GM12875 (cell line): ENCODE measurements at regions not wholly inside any gene's neighbourhood (a gene's known extent, or its start where the extent isn't known, plus 50 kb on each side); places are given as distances from the start of the nearest gene placed in this dataset.

Experiments
- H3K4me3 ChIP-seq: one replicate; pipeline ENCODE4 v1.5.1; 2011; ENCODE audit warnings: low read depth, low read length, control low read depth
- TF ChIP-seq, protein P1 (sequence below): IDR thresholded peaks from 2 replicates; pipeline ENCODE4 v1.5.1; 2011; ENCODE audit warnings: low read depth, mild to moderate bottlenecking, control low read depth, inconsistent platforms, low read length, moderate library complexity, borderline replicate concordance; ENCODE audit not compliant: insufficient read depth

DNA sequence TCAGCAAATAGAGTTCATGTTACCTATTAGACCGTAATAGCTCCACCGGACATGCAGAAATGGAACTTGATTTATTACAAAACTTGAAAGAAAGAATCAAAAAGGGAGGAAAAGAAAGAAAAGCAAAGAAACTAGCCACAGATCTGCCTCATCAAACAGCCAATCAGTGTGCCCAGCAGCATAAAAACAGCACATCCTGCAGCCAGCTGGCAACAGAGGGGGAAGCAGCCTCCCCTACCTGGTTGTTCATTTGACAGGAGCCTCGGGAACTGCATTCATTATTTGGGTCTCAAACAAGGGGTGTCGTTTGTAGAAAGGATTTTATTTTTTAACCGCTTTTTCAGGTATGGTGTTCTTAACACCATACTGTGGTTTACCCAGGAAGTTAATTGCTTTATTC is 181.5 kb upstream of the TOPAZ1 start:
- no peak overlapping the region for H3K4me3 ChIP-seq
- TF ChIP-seq, protein P1, sequence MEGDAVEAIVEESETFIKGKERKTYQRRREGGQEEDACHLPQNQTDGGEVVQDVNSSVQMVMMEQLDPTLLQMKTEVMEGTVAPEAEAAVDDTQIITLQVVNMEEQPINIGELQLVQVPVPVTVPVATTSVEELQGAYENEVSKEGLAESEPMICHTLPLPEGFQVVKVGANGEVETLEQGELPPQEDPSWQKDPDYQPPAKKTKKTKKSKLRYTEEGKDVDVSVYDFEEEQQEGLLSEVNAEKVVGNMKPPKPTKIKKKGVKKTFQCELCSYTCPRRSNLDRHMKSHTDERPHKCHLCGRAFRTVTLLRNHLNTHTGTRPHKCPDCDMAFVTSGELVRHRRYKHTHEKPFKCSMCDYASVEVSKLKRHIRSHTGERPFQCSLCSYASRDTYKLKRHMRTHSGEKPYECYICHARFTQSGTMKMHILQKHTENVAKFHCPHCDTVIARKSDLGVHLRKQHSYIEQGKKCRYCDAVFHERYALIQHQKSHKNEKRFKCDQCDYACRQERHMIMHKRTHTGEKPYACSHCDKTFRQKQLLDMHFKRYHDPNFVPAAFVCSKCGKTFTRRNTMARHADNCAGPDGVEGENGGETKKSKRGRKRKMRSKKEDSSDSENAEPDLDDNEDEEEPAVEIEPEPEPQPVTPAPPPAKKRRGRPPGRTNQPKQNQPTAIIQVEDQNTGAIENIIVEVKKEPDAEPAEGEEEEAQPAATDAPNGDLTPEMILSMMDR, result no peak

DNA sequence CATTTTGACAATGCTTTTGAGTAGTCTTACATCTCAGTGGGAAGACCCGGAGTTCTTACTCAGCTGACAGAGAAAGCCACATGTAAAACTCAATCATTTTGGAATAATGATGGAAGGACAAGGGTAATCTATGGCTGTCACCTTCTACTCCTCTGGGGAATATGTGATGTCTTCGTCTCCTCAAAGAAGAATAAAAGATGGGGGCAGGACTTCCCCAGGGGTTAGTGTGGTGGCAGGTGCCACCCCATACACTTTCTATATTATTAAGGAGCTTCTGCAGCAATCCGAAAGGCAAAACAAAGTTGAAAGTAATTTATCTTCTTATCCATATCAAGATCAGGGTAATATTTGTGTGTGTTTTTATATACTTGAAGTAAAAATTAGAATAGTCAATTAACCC is 180.4 kb upstream of the TOPAZ1 start:
- no peak overlapping the region for H3K4me3 ChIP-seq
- TF ChIP-seq, protein P1, result no peak

DNA sequence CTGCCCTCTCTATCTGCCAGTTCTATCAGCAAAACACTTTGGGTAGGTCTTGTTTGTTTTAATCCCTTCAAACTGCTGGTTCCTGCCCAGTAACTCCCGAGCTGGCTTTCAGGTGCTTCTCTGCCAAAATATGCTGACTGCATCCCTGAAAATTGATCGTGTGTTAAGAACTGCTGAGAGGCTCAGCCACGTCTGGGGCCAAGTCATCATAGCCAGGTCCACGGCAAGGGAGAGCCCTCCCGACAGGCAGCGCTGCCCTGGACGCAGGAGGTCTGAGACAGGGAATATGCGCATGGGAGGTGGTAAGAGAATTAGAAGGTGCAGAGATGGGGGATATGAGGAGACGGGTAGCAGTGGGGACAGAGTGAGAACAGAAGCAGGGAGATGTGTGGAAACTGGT is 179.7 kb upstream of the TOPAZ1 start:
- H3K4me3 ChIP-seq, result no peak overlapping the region
- TF ChIP-seq, protein P1, result no peak

DNA sequence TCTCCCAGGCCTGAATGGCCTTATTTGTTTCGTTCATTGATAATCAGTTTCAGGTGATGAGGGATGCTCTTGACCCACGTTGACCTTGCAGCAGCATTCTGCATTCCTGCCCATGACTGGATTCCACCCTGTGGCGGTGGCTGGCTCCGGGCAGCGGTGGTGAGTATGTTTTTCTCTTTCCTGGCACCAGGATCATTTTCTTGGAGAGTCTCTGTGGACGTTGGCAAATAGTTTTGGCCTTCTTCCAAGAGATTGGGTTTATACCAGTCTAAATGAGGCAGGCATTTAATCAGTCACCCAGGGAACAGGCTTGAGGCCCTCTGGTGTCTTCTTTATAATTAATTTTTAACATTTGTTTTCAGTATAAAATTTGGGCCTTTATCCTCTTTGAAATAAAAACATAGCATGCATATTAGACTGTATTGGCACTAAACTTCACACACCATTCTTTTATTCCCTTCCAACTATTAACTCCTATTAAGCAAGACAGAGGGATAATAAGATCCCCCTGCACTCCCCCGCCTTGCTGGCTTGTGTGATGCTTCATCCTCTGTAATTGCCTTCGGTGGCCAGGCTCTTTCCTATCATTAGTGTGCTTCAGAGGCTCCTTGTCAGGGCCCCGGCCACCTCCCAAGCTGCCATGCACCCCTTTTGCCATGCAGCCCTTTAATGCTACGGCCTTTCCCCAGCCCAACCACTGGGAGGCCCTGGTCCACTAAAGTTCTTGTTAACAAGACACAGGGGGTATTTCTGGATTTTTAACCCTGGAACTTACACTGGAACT is 176.2 kb upstream of the TOPAZ1 start:
- H3K4me3 ChIP-seq, result no peak overlapping the region
- TF ChIP-seq, protein P1, result no peak

DNA sequence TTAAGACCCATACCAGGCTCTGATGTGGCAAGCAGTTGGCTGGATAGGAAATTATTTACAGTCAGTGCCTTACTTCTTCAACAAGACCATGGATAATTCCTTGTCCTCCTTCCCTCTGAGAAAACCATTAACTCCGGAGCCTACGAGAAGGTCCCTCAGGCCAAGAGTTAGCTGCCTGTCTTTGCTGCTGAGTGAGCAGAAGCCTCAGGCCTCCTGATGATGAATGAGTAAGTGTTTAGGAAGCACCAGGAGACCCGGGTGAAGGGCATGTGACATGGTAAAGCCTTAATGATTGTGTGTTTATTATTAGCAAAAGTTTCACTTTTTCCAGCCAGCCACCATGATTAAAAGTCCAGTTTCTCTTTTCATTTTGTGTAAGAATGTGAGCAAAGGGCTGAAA is 174.9 kb upstream of the TOPAZ1 start:
- TF ChIP-seq, protein P1, result no peak
- H3K4me3 ChIP-seq, result no peak overlapping the region

DNA sequence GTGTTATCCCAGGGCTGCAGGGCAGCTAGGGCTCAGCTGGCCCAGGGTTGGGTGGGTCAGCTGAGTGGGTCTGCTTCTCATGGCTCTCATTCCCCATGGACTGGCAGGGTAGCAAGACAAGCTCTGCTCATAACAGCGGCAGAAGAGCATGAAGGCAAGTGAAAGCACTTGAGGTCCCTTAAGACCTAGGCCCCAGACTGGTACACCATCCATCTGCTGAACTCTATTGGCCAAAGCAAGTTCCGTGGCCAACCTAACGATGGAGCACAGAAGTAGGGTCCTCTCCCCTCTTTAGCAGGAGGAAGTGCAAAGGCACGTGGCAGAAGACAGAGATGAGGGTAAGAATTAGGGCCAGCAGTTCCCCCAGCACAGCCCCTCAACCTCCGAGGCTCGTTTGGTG is 174.3 kb upstream of the TOPAZ1 start:
- no peak overlapping the region for H3K4me3 ChIP-seq
- TF ChIP-seq, protein P1, result no peak

DNA sequence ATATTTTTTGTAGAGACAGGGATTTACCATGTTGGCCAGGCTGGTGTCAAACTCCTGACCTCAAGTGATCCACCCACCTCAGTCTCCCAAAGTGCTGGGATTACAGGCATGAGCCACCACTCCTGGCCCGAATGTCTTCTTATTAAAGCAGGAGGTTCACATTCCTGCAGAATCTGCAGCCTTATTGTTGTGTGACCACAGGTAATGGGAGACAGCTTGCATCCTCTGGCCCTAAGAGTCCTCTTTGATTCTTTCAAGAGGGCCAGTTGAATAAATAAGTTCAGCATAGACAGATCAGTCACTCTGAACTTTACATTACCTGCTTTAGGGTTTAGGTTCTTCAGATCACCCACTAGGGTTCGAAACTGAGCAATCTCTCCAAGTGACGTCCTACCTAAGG is 172.9 kb upstream of the TOPAZ1 start:
- no peak overlapping the region for H3K4me3 ChIP-seq
- TF ChIP-seq, protein P1, result no peak
